A549 (cell line): ENCODE measurements at regions not wholly inside any gene's neighbourhood (a gene's known extent, or its start where the extent isn't known, plus 50 kb on each side); places are given as distances from the start of the nearest gene placed in this dataset.

ENCODE experiments used
- ATAC-seq, 2 experiments: fragments of 200-7000 bp in 1 of 2; fragments of >200 bp in 1 of 2; cut with Nextera tagmentation in 1 of 2; cut with Tn5 transposase in 1 of 2; 3 replicates each; pipeline versions ENCODE4 v1.8.0 to v1.9.1; 2018 to 2020; ENCODE audit warnings: mild to moderate bottlenecking in 1 of 2, moderate library complexity in 1 of 2
- CTCF ChIA-PET: fragments of 300-600 bp; sonication (Branson Sonifier 250); formaldehyde crosslinking; extraction: SDS; loops from one replicate; lab custom pipeline; 2021; ENCODE audit warnings: antibody characterized with exemption, inconsistent platforms; lab: Yijun Ruan, JAX
- POLR2A ChIA-PET: fragments of 350-600 bp; formaldehyde crosslinking; extraction: SDS; loops from one replicate; lab custom pipeline; 2021; ENCODE audit warnings: antibody characterized with exemption, inconsistent platforms; lab: Yijun Ruan, JAX
- DNase-seq, 2 experiments: peaks; one replicate each; pipeline versions ENCODE4 v3.0.0 to v3.0.0-alpha.2; 2011 to 2016; ENCODE audit warnings: low read depth in 1 of 2, low spot score in 1 of 2
- FAIRE-seq: peaks from 2 replicates; lab custom pipeline; 2011; peaks lifted over from hg19 to GRCh38; lab: Jason Lieb, UNC
- H3K27ac ChIP-seq, 2 experiments: fragments of >200 bp; sonication (Bioruptor Twin); formaldehyde crosslinking; 3 replicates each; pipeline ENCODE4 v1.5.1; 2016 to 2017
- H3K4me1 ChIP-seq: fragments of >200 bp; sonication (Bioruptor Twin); formaldehyde crosslinking; 3 replicates; pipeline ENCODE4 v1.6.1; 2016
- H3K4me2 ChIP-seq: fragments of >200 bp; sonication (Bioruptor Twin); formaldehyde crosslinking; 3 replicates; pipeline ENCODE4 v1.6.1; 2016
- H3K4me3 ChIP-seq: fragments of >200 bp; sonication (Bioruptor Twin); formaldehyde crosslinking; 3 replicates; pipeline ENCODE4 v1.5.1; 2016
- H3K9me3 ChIP-seq: fragments of >200 bp; sonication (Bioruptor Twin); formaldehyde crosslinking; 3 replicates; pipeline ENCODE4 v1.6.1; 2016
- CHD4 ChIP-seq: fragments of 200-600 bp; sonication (generic); IDR thresholded peaks from 2 replicates; pipeline ENCODE4 v1.6.1; 2016; ENCODE audit warnings: antibody characterized with exemption, mild to moderate bottlenecking, borderline replicate concordance
- ESRRA ChIP-seq: fragments of 150-350 bp; IDR thresholded peaks from 2 replicates; pipeline ENCODE4 v1.6.1; 2014; ENCODE audit warnings: mild to moderate bottlenecking, low read length, borderline replicate concordance
- FOSB ChIP-seq: fragments of 250-450 bp; sonication (Bioruptor Pico); IDR thresholded peaks from 2 replicates; pipeline ENCODE4 v1.5.0; 2020; ENCODE audit warnings: mild to moderate bottlenecking, moderate library complexity
- FOXS1 ChIP-seq: fragments of 250-450 bp; sonication (Bioruptor Pico); IDR thresholded peaks from 2 replicates; pipeline ENCODE4 v1.5.0; 2020; ENCODE audit warnings: mild to moderate bottlenecking, moderate library complexity
- HEYL ChIP-seq: fragments of 250-450 bp; sonication (Bioruptor Pico); IDR thresholded peaks from 2 replicates; pipeline ENCODE4 v1.8.0; 2021; ENCODE audit warnings: mild to moderate bottlenecking, moderate library complexity
- KDM1A ChIP-seq: fragments of 200-600 bp; sonication (generic); IDR thresholded peaks from 2 replicates; pipeline ENCODE4 v1.6.1; 2016; ENCODE audit warnings: low read depth, mild to moderate bottlenecking
- KDM5A ChIP-seq: fragments of 200-600 bp; sonication (generic); IDR thresholded peaks from 2 replicates; pipeline ENCODE4 v1.6.1; 2016; ENCODE audit warnings: antibody characterized with exemption, mild to moderate bottlenecking
- MYC ChIP-seq: IDR thresholded peaks from 2 replicates; pipeline ENCODE4 v1.6.1; 2012; ENCODE audit warnings: mild to moderate bottlenecking, inconsistent platforms, low read length, improper control_type of control experiment, borderline replicate concordance
- PHF8 ChIP-seq: fragments of 200-600 bp; sonication (generic); IDR thresholded peaks from 2 replicates; pipeline ENCODE4 v1.6.1; 2016; ENCODE audit warnings: low read depth, mild to moderate bottlenecking, antibody characterized with exemption, moderate library complexity, borderline replicate concordance
- POLR2A ChIP-seq: IDR thresholded peaks from 2 replicates; pipeline ENCODE4 v1.6.1; 2012; ENCODE audit warnings: mild to moderate bottlenecking, low read length
- RCOR1 ChIP-seq: fragments of 150-350 bp; IDR thresholded peaks from 2 replicates; pipeline ENCODE4 v1.6.1; 2014; ENCODE audit warnings: antibody characterized with exemption, low read length, low read depth
- ZC3H11A ChIP-seq: fragments of 450-650 bp; IDR thresholded peaks from 2 replicates; pipeline ENCODE4 v1.6.1; 2014; ENCODE audit warnings: antibody characterized with exemption, mild to moderate bottlenecking
- ZFP36 ChIP-seq: fragments of 450-650 bp; IDR thresholded peaks from 2 replicates; pipeline ENCODE4 v1.6.1; 2014; ENCODE audit warnings: borderline replicate concordance; ENCODE audit not compliant: partially characterized antibody
- WGBS: methylation state at CpG from one replicate; pipeline ENCODE4 v1.1.6; 2017; ENCODE audit errors: missing lambda C conversion rate; 5-methylcytosine and 5-hydroxymethylcytosine counted together
- small RNA-seq, 6 experiments: library from RNA; depleted of rRNA; stranded (forward); fragments of <200 nt; gene quantifications; one replicate each; pipeline ENCODE3, GENCODE V24; 2012
- TF ChIP-seq, protein P1 (sequence below): fragments of 250-450 bp; sonication (Bioruptor Pico); IDR thresholded peaks from 2 replicates; pipeline ENCODE4 v1.5.0; 2020; ENCODE audit warnings: low read depth, mild to moderate bottlenecking, moderate library complexity
- TF ChIP-seq, protein P2 (sequence below): fragments of >200 bp; sonication (Bioruptor Twin); formaldehyde crosslinking; IDR thresholded peaks from 3 replicates; pipeline ENCODE4 v1.6.1; 2016

DNA sequence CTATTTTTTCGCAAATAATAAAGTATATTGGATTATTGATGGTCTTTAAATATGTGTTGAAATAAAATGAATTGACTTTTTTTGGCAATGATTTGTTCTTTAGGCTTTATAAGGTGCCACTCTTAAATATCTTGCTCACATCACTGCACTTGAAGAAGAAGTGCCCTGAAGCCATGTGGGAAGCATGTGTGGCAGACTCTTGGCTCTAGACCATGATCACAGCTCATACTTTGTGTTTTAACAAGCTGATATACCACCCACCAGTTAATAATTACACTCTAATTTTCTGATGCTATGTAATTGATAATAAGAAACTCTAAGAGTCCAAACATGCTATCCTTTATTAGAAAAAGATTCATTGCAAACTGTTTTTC is 52.1 kb upstream of the TGFBR2 start (continued):
- TF ChIP-seq FOSB (CRISPR knock-in tag) = no peak

DNA sequence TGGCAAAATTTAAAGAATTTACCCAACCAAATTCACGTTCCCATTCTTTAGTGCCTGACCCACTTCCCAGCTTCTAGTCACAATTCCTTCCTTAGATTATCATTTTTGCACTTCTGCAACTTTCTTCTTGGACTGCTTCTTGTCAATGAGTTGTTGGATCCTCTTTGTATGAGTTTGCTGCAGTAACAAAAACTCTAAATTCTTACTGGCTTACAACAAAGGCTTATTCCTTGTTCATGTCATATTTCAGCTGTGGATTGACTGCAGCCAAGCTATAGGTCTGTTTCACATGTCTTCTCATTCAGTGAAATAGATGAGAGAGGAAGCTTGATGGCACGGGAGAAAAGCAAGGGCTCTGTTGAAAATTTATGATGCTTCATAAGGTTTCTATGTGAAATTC is 50.4 kb upstream of the TGFBR2 start:
- TF ChIP-seq ZFP36 (no peak), PHF8 (no peak), MYC (no peak), KDM1A (no peak), RCOR1 (no peak), ESRRA (no peak), FOXS1 (CRISPR knock-in tag) (no peak), POLR2A (no peak), KDM5A (no peak), CHD4 (no peak), HEYL (CRISPR knock-in tag) (no peak), ZC3H11A (no peak)
- TF ChIP-seq, protein P1, sequence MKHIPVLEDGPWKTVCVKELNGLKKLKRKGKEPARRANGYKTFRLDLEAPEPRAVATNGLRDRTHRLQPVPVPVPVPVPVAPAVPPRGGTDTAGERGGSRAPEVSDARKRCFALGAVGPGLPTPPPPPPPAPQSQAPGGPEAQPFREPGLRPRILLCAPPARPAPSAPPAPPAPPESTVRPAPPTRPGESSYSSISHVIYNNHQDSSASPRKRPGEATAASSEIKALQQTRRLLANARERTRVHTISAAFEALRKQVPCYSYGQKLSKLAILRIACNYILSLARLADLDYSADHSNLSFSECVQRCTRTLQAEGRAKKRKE (CRISPR knock-in tag) = no peak
- TF ChIP-seq, protein P2, sequence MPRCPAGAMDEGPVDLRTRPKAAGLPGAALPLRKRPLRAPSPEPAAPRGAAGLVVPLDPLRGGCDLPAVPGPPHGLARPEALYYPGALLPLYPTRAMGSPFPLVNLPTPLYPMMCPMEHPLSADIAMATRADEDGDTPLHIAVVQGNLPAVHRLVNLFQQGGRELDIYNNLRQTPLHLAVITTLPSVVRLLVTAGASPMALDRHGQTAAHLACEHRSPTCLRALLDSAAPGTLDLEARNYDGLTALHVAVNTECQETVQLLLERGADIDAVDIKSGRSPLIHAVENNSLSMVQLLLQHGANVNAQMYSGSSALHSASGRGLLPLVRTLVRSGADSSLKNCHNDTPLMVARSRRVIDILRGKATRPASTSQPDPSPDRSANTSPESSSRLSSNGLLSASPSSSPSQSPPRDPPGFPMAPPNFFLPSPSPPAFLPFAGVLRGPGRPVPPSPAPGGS = no peak
- 84% methylated on average over 2 of the region's 2 CpGs for WGBS
- CTCF ChIA-PET = interaction anchor here (1.0 to 1.6 kb wide), 3 partner anchors 10 to 43 kb away, joined by 3 to 4 read pairs (median 3); no protein-coding TSS in a partner anchor
- ATAC-seq (no peak), FAIRE-seq (no peak), DNase-seq (no peak)
- Histone ChIP-seq H3K9me3 (no peaks in the 10 kb centered on the region), H3K4me3 (no peak overlapping the region), H3K4me2 (no peak overlapping the region), H3K4me1 (peaks cover 20% of the 10 kb centered on the region), H3K27ac (peak overlapping the region in 1 of 2 experiments; percentile 1; a peak in 1 of 6 replicates)
- POLR2A ChIA-PET = no interaction called here

Small RNA genes lying in the stretch of these regions (small RNA-seq; reads per million reads assigned to genes)
- 0 reads per million in 6 experiments for gene RF01848
